Lung (tissue), 11 donors: ENCODE measurements at regions not wholly inside any gene's neighbourhood (a gene's known extent, or its start where the extent isn't known, plus 50 kb on each side); places are given as distances from the start of the nearest gene placed in this dataset.

Experiments used
- ATAC-seq: fragments of 200-7000 bp; cut with Tn5 transposase; one replicate; pipeline ENCODE4 v1.9.1; 2020; ENCODE audit warnings: moderate number of reproducible peaks; ENCODE audit not compliant: insufficient read depth, low FRiP score
- DNase-seq, 3 donors: peaks; one replicate each; pipeline ENCODE4 v3.0.0-alpha.2; 2013 to 2017
- H3K27ac ChIP-seq, 2 donors: one replicate each; pipeline ENCODE4 v1.5.1; 2013; ENCODE audit warnings: mild to moderate bottlenecking in 2 of 2, moderate library complexity in 2 of 2, control low read depth in 1 of 2, inconsistent platforms in 1 of 2, low read depth in 1 of 2, low read length in 1 of 2
- H3K27me3 ChIP-seq, 3 donors: one replicate each; pipeline ENCODE4 v1.5.1; 2013; ENCODE audit warnings: low read length in 2 of 3; ENCODE audit not compliant: control insufficient read depth in 3 of 3, insufficient read depth in 3 of 3
- H3K36me3 ChIP-seq, 4 donors: one replicate each; pipeline ENCODE4 v1.5.1; 2013; ENCODE audit warnings: low read length in 4 of 4, mild to moderate bottlenecking in 1 of 4, moderate library complexity in 1 of 4; ENCODE audit not compliant: control insufficient read depth in 4 of 4, insufficient read depth in 4 of 4
- H3K4me1 ChIP-seq, 5 donors: one replicate each; pipeline ENCODE4 v1.5.1; 2013; ENCODE audit warnings: low read length in 5 of 5, mild to moderate bottlenecking in 2 of 5, moderate library complexity in 1 of 5; ENCODE audit not compliant: control insufficient read depth in 5 of 5, insufficient read depth in 5 of 5
- H3K4me3 ChIP-seq: one replicate; pipeline ENCODE4 v1.5.1; 2013; ENCODE audit warnings: mild to moderate bottlenecking, control low read depth, moderate library complexity
- H3K9ac ChIP-seq, 2 donors: one replicate each; pipeline ENCODE4 v1.5.1; 2013; ENCODE audit warnings: low read length in 2 of 2, control low read depth in 1 of 2; ENCODE audit not compliant: insufficient read depth in 1 of 2
- H3K9me3 ChIP-seq, 4 donors: one replicate each; pipeline ENCODE4 v1.5.1; 2013; ENCODE audit warnings: low read length in 3 of 4, mild to moderate bottlenecking in 1 of 4, moderate library complexity in 1 of 4; ENCODE audit not compliant: control insufficient read depth in 4 of 4, insufficient read depth in 3 of 4
- WGBS, 2 donors: extraction: QIAGEN DNeasy Blood & Tissue Kit; methylation state at CpG; one replicate each; pipeline ENCODE4 v1.1.7; 2013; 5-methylcytosine and 5-hydroxymethylcytosine counted together
- TF ChIP-seq, protein P1 (sequence below): IDR thresholded peaks from 2 replicates; pipeline ENCODE4 v1.5.1; 2012; ENCODE audit warnings: mild to moderate bottlenecking; ENCODE audit errors: control extremely low read depth, extremely low read depth
- donor health status: control.
- donor health status: control.
- donor health status: Bipolar disorder and iron deficiency.
- donor health status: healthy.
- donor health status: DM: yes; HTN: yes; CAD: no.

GRCh38 chrX:92351511-92351910 is 572.3 kb downstream of the PCDH11X start:
- Histone ChIP-seq H3K4me3 (no peak overlapping the region), H3K27ac (no peak overlapping the region), H3K36me3 (no peaks in the 10 kb centered on the region), H3K4me1 (no peaks in the 10 kb centered on the region), H3K9me3 (no peaks in the 10 kb centered on the region), H3K9ac (no peak overlapping the region), H3K27me3 (no peaks in the 10 kb centered on the region)
- DNase-seq (no peak), ATAC-seq (no peak)
- TF ChIP-seq, protein P1, sequence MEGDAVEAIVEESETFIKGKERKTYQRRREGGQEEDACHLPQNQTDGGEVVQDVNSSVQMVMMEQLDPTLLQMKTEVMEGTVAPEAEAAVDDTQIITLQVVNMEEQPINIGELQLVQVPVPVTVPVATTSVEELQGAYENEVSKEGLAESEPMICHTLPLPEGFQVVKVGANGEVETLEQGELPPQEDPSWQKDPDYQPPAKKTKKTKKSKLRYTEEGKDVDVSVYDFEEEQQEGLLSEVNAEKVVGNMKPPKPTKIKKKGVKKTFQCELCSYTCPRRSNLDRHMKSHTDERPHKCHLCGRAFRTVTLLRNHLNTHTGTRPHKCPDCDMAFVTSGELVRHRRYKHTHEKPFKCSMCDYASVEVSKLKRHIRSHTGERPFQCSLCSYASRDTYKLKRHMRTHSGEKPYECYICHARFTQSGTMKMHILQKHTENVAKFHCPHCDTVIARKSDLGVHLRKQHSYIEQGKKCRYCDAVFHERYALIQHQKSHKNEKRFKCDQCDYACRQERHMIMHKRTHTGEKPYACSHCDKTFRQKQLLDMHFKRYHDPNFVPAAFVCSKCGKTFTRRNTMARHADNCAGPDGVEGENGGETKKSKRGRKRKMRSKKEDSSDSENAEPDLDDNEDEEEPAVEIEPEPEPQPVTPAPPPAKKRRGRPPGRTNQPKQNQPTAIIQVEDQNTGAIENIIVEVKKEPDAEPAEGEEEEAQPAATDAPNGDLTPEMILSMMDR, result no peak
- WGBS, 2 donors, result 86% methylated on average over 2 of the region's 2 CpGs
